Endothelial cell of umbilical vein (primary cell): ENCODE measurements at regions not wholly inside any gene's neighbourhood (a gene's known extent, or its start where the extent isn't known, plus 50 kb on each side); places are given as distances from the start of the nearest gene placed in this dataset.

Source experiments
- BruUV-seq: library from RNA; stranded (reverse); fragments of 400-500 nt; replicated peaks from 2 replicates; lab custom pipeline; 2021; lab: Mats Ljungman, UMichigan
- CTCF ChIA-PET: fragments of 300-600, 350-600 bp; sonication (Branson Sonifier 250); formaldehyde crosslinking; loops from one replicate; lab custom pipeline; 2021; ENCODE audit warnings: antibody characterized with exemption, inconsistent platforms; lab: Charles Lee
- POLR2A ChIA-PET: fragments of 300-600, 350-600 bp; sonication (Branson Sonifier 250); formaldehyde crosslinking; loops from one replicate; lab custom pipeline; 2021; ENCODE audit warnings: antibody characterized with exemption, inconsistent platforms; lab: Charles Lee
- DNase-seq: peaks from one replicate; pipeline ENCODE4 v3.0.0-alpha.2; 2011; ENCODE audit warnings: low read depth, low spot score
- FAIRE-seq: peaks from 2 replicates; lab custom pipeline; 2011; peaks lifted over from hg19 to GRCh38; lab: Jason Lieb, UNC
- H2AFZ ChIP-seq: 2 replicates; pipeline ENCODE4 v1.6.0; 2012; ENCODE audit warnings: low read depth, low read length, control low read depth, inconsistent platforms
- H3K27ac ChIP-seq: 2 replicates; pipeline ENCODE4 v1.5.1; 2011; ENCODE audit warnings: low read depth, mild to moderate bottlenecking, control low read depth, low read length, moderate library complexity; ENCODE audit not compliant: insufficient read depth
- H3K27me3 ChIP-seq, 2 experiments: 2 replicates each; pipeline versions ENCODE4 v1.6.0 to v1.6.1; 2011; ENCODE audit warnings: low read length in 2 of 2, mixed read lengths in 1 of 2; ENCODE audit not compliant: control insufficient read depth in 2 of 2, insufficient read depth in 2 of 2
- H3K36me3 ChIP-seq, 2 experiments: 2 replicates in 1 of 2; 3 replicates in 1 of 2; pipeline ENCODE4 v1.5.1; 2011; ENCODE audit warnings: low read length in 2 of 2, mild to moderate bottlenecking in 1 of 2, moderate library complexity in 1 of 2; ENCODE audit not compliant: control insufficient read depth in 2 of 2, insufficient read depth in 2 of 2; ENCODE audit errors: extremely low read depth in 1 of 2
- H3K4me1 ChIP-seq: 3 replicates; pipeline ENCODE4 v1.5.1; 2011; ENCODE audit warnings: mild to moderate bottlenecking, low read length; ENCODE audit not compliant: control insufficient read depth, insufficient read depth; ENCODE audit errors: extremely low read depth
- H3K4me2 ChIP-seq: 2 replicates; pipeline ENCODE4 v1.6.1; 2011; ENCODE audit warnings: low read length, control low read depth, mixed read lengths; ENCODE audit not compliant: insufficient read depth
- H3K4me3 ChIP-seq, 3 experiments: fragments of 200-600 bp in 1 of 3; sonication (generic), shearing (Covaris generic) in 1 of 3; replicated peaks in 1 of 3; 2 replicates each; pipeline ENCODE4 v1.5.1; 2011 to 2016; ENCODE audit warnings: control low read depth in 3 of 3, low read length in 3 of 3, mild to moderate bottlenecking in 2 of 3, inconsistent platforms in 1 of 3, low read depth in 1 of 3, moderate library complexity in 1 of 3; ENCODE audit not compliant: insufficient read depth in 1 of 3
- H3K79me2 ChIP-seq: 2 replicates; pipeline ENCODE4 v1.6.0; 2012; ENCODE audit warnings: low read length, inconsistent platforms; ENCODE audit not compliant: control insufficient read depth, insufficient read depth
- H3K9ac ChIP-seq: replicated peaks from 2 replicates; pipeline ENCODE3; 2011; ENCODE audit warnings: low read length, control low read depth; ENCODE audit not compliant: insufficient read depth; ENCODE audit errors: extremely low read depth
- H3K9me1 ChIP-seq: replicated peaks from 3 replicates; pipeline ENCODE4 v1.6.0; 2011; ENCODE audit warnings: mild to moderate bottlenecking, low read length; ENCODE audit not compliant: control insufficient read depth, insufficient read depth; ENCODE audit errors: extremely low read depth
- H3K9me3 ChIP-seq: replicated peaks from 2 replicates; pipeline ENCODE4 v1.5.1; 2012; ENCODE audit warnings: low read length, inconsistent platforms; ENCODE audit not compliant: control insufficient read depth, insufficient read depth
- H4K20me1 ChIP-seq: replicated peaks from 2 replicates; pipeline ENCODE3; 2011; ENCODE audit warnings: mild to moderate bottlenecking, low read length; ENCODE audit not compliant: control insufficient read depth, insufficient read depth; ENCODE audit errors: extremely low read depth
- EZH2 ChIP-seq: IDR thresholded peaks from 2 replicates; pipeline ENCODE4 v1.6.1; 2012; ENCODE audit warnings: borderline replicate concordance, low read depth, mild to moderate bottlenecking, moderate library complexity, low read length, inconsistent platforms; ENCODE audit not compliant: severe bottlenecking
- FOS ChIP-seq: IDR thresholded peaks from 2 replicates; pipeline ENCODE4 v1.6.1; 2011; ENCODE audit warnings: mild to moderate bottlenecking, low read length, moderate library complexity, borderline replicate concordance; ENCODE audit not compliant: insufficient read depth
- JUN ChIP-seq: IDR thresholded peaks from 2 replicates; pipeline ENCODE4 v1.6.1; 2011; ENCODE audit warnings: borderline replicate concordance, low read depth; ENCODE audit not compliant: insufficient read length, insufficient read depth
- MAX ChIP-seq: IDR thresholded peaks from 2 replicates; pipeline ENCODE4 v1.6.1; 2011; ENCODE audit not compliant: insufficient read depth, insufficient read length
- MYC ChIP-seq: IDR thresholded peaks from one replicate; pipeline ENCODE4 v1.6.1; 2011; ENCODE audit warnings: mild to moderate bottlenecking, low read depth, low read length
- dilution Hi-C: fragments of 300-500 bp; cut with MboI; formaldehyde crosslinking; loops from one replicate; pipeline ENCODE4 v1.15.0; 2019; ENCODE audit warnings: low sequenced_read_pairs; ENCODE audit not compliant: extremely low pct_ligation_motif_present
- intact Hi-C: fragments of 100-400 bp; cut with micrococcal nuclease; formaldehyde crosslinking; loops from one replicate; pipeline ENCODE4 v1.10.0; 2022

GRCh38 chr22:26757496-26757895 lies 100.1 kb downstream of the MIAT start:
- Histone ChIP-seq H3K27me3 (no peaks in the 10 kb centered on the region), H3K4me3 (no peak overlapping the region), H3K9me3 (no peaks in the 10 kb centered on the region), H3K36me3 (no peaks in the 10 kb centered on the region), H3K4me2 (no peak overlapping the region), H3K27ac (no peak overlapping the region), H3K79me2 (no peaks in the 10 kb centered on the region), H2AFZ (no peak overlapping the region), H3K4me1 (peaks cover 3% of the 10 kb centered on the region), H4K20me1 (no peaks in the 10 kb centered on the region), H3K9me1 (no peaks in the 10 kb centered on the region), H3K9ac (no peak overlapping the region)
- DNase-seq = no peak
- intact Hi-C loops (loop anchor here (1.0 to 10.0 kb wide), 7 partner anchors 80 to 1251 kb away; no protein-coding TSS in a partner anchor), dilution Hi-C loops (no loop called here)
- ChIA-PET CTCF (interaction anchor here (1.6 kb wide), 2 partner anchors 354 to 1044 kb away, joined by 3 to 4 read pairs; partner anchors contain the start of gene MN1), POLR2A (no interaction called here)
- FAIRE-seq = no peak
- no TSS peak for BruUV-seq
- TF ChIP-seq JUN = no peak
- TF ChIP-seq FOS = no peak
- TF ChIP-seq MYC = no peak
- no peak for TF ChIP-seq EZH2

- H3K4me3 ChIP-seq = no peak overlapping the region
- no peaks in the 10 kb centered on the region for H3K9me3 ChIP-seq
- intact Hi-C loops = no loop called here
- FAIRE-seq = no peak
- H3K36me3 ChIP-seq = no peaks in the 10 kb centered on the region
- H3K27ac ChIP-seq = no peak overlapping the region
- TF ChIP-seq MAX (no peak), EZH2 (no peak)
- no peak overlapping the region for H3K9ac ChIP-seq
- no peaks in the 10 kb centered on the region for H4K20me1 ChIP-seq
- no TSS peak for BruUV-seq
- no peak overlapping the region for H2AFZ ChIP-seq
- ChIA-PET CTCF (no interaction called here), POLR2A (no interaction called here)
- no peak for DNase-seq
- H3K4me2 ChIP-seq = no peak overlapping the region
- dilution Hi-C loops = no loop called here
- no peaks in the 10 kb centered on the region for H3K9me1 ChIP-seq
- H3K4me1 ChIP-seq = no peaks in the 10 kb centered on the region
- no peaks in the 10 kb centered on the region for H3K79me2 ChIP-seq
- H3K27me3 ChIP-seq = no peaks in the 10 kb centered on the region
Measured at GRCh38 chr22:26762503-26763472, 105.4 kb downstream of the MIAT start.
